Sciatic nerve (tissue), 2 donors: ENCODE measurements at regions not wholly inside any gene's neighbourhood (a gene's known extent, or its start where the extent isn't known, plus 50 kb on each side); places are given as distances from the start of the nearest gene placed in this dataset.
A peak's percentile ranks its signal among the peaks of the same experiment; 100 is the strongest.

Source experiments
- ATAC-seq: fragments of 200-7000 bp; cut with Tn5 transposase; one replicate; pipeline ENCODE4 v1.9.1; 2020; ENCODE audit warnings: mild to moderate bottlenecking, moderate library complexity
- DNase-seq: peaks from one replicate; pipeline ENCODE4 v3.0.0-alpha.2; 2020; ENCODE audit warnings: low spot score
- intact Hi-C: fragments of 100-400 bp; cut with DNase I; formaldehyde crosslinking; loops from one replicate; pipeline ENCODE4 v1.14.2; 2022
- donor health status: DM: no; HTN: no; CAD: no.
- donor health status: DM: no; HTN: no; CAD: no.

DNA sequence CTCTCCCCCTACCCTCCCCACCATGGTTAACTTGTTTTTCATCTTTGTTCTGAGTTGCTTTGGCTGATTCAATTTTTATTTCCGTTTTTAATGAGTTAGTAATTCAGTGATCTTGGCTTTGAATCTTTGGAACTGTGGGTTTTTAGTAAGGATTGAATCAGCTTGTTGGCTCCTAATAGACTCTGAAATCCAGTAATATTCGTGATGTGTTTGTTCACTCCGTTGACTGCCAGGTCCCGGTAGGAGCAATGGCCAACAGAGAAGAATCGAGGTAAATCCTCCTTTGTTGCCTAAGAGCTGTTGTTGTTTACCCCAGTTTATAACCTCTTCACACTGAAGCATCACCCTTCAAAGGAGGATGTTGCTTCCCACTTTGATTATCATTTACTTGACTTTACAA, 92.7 kb downstream of the PCSK1 start:
- DNase-seq (no peak), ATAC-seq (no peak)
- intact Hi-C loops: loop anchor here (10.0 kb wide), 1 partner anchor 264 kb away; no protein-coding TSS in a partner anchor

DNA sequence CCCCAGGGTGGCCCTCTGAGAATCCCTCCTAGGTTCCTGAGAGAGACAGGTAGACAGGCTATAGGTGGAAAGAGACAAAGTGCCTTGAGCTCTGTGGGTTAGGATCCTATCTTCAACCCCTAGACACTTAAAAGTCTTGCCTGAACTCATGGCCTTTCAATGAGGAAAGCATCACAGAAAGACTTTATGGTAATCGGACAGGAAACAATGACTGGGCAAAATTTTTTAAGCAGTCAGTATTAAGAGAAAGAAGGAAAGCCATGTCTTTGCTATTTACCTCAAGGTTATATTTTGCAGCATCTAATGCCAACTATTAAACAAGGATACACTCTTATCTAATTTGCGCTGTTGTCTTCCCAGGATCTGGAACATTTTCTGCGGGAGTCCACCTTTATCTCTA, 93.2 kb downstream of the PCSK1 start:
- no peak for DNase-seq
- intact Hi-C loops: loop anchor here (5.0 to 10.0 kb wide), 2 partner anchors 265 to 483 kb away; no protein-coding TSS in a partner anchor
- ATAC-seq: no peak

GRCh38 chr5:96338624-96339415, 94.2 kb downstream of the PCSK1 start:
- intact Hi-C loops: loop anchor here (5.0 kb wide), 1 partner anchor 482 kb away; no protein-coding TSS in a partner anchor
- DNase-seq (no peak), ATAC-seq (peak; percentile 56)

- intact Hi-C loops: loop anchor here (5.0 kb wide), 1 partner anchor 481 kb away; no protein-coding TSS in a partner anchor
- DNase-seq: no peak
- ATAC-seq: no peak
Measured at GRCh38 chr5:96338091-96338490, 95.0 kb downstream of the PCSK1 start.

GRCh38 chr5:96337048-96337781, 95.8 kb downstream of the PCSK1 start:
- intact Hi-C loops: loop anchor here (5.0 kb wide), 1 partner anchor 480 kb away; no protein-coding TSS in a partner anchor
- ATAC-seq (no peak), DNase-seq (no peak)

- DNase-seq (peak; percentile 79), ATAC-seq (peak; percentile 90)
- intact Hi-C loops: loop anchor here (5.0 kb wide), 1 partner anchor 479 kb away; no protein-coding TSS in a partner anchor
Measured at GRCh38 chr5:96336351-96336985, 96.6 kb downstream of the PCSK1 start.

DNA sequence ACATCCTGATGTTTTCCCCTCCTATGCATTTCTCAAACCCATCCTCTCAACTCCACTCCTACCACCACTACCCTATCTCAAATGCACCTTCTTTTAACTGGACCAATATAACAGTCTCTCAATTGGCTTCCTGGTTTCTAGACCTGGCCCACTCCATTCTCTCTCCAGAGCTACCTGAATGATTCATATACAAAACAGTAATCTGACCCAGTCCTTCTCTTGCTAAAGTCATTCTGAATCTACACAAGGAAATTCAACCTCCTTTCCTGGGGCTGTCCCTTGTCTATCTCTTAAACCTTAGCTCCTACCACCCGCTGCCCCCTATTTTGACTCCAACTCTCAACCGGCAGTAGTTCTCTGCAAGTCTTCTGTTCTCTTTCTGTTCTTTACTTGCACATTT, 97.2 kb downstream of the PCSK1 start:
- DNase-seq (no peak), ATAC-seq (no peak)
- intact Hi-C loops: loop anchor here (5.0 kb wide), 1 partner anchor 479 kb away; no protein-coding TSS in a partner anchor

DNA sequence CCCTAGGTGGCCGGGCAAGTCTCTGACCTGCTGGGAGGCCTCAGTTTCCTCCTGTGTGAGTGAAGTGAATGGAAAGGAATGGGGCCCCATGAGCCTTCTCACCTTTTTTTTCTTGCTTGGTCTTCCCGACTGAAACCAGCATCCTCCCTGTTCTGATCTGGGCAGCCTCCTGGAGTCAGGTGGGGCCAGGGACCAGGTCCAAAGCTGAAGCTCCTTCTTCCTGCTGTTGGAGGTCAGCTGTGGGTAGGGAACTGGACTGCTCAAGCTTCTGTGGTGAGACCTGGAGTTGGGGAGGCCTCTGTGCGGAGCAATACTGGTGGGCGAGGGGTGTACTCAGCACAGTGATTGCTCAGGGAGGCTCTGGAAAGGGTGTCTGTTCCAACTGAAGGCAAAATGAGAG, 99.7 kb downstream of the PCSK1 start:
- no peak for ATAC-seq
- intact Hi-C loops: no loop called here
- no peak for DNase-seq

GRCh38 chr5:96332535-96333366, 100.3 kb downstream of the PCSK1 start:
- ATAC-seq (no peak), DNase-seq (no peak)
- intact Hi-C loops: no loop called here

GRCh38 chr5:96331681-96332361, 101.2 kb downstream of the PCSK1 start:
- no peak for ATAC-seq

DNA sequence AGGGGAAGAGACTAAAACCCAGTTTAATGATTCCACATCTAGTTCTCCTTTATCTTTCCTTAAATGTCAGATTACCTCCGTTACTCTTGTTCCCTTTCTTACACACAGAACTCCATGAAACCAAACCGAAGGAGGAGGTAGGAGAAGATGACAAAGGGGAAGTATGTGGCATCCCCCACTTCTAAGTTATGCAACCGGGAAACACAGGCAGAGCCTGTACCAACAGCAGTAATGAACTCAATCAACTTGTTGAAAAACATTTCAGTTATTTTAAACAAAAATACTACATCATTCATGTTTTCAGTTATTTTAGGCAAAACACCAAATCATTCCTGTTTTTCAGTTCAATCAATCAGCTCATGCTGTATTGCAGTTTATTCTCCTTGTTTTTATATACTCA, 101.8 kb downstream of the PCSK1 start:
- DNase-seq (no peak), ATAC-seq (peak; percentile 48)
- intact Hi-C loops: no loop called here

More at GRCh38 chr5:96331681-96332361, 101.2 kb downstream of the PCSK1 start:
- no peak for DNase-seq
- intact Hi-C loops: no loop called here

- DNase-seq: no peak
- peak; percentile 54 for ATAC-seq
- intact Hi-C loops: no loop called here
Measured at GRCh38 chr5:96330530-96331140, 102.4 kb downstream of the PCSK1 start.

GRCh38 chr5:96329886-96330529, 103.0 kb downstream of the PCSK1 start:
- intact Hi-C loops: no loop called here

DNA sequence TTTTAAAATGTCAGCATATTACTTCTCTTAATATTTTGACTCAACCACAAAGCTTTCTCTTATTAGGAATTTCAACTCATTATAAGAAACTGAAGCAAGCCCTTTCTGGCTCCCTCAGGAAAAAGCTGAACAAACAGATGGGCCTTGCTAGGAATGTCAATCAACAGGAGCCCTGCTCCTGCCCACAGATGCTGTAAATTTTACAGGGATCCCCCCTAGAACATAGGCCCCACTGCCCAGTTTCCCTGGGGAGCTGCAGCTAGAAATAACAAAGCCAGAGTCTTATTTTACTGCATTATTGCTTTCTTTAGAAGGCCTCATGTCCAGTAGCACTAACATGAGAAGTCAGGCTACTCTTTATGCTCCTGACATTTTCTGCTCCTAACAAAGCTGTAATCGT, 103.8 kb downstream of the PCSK1 start:
- ATAC-seq (no peak), DNase-seq (no peak)
- intact Hi-C loops: no loop called here

More at GRCh38 chr5:96329886-96330529, 103.0 kb downstream of the PCSK1 start:
- ATAC-seq (no peak), DNase-seq (no peak)

DNA sequence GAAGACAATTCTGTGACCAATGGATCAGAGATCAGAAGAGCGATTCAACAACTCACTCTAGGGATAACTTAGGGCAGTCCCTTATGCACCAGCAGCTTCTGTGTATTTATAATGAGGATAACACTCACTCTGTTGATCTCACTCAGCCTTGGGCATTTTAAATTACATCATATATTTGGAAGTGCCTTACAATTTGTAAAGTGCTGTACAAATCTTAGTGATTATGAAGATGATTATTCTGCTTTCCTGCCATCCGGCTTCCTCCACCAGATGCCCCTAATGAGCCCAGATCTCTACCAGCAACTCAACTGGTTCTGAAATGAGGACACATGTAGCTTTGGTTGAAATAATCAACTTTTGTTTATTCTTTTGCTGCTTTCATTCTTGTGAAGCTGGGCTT, 105.3 kb downstream of the PCSK1 start:
- ATAC-seq: no peak
- intact Hi-C loops: no loop called here
- no peak for DNase-seq

- ATAC-seq: no peak
- intact Hi-C loops: no loop called here
- no peak for DNase-seq
Measured at GRCh38 chr5:96326902-96327301, 106.1 kb downstream of the PCSK1 start.

DNA sequence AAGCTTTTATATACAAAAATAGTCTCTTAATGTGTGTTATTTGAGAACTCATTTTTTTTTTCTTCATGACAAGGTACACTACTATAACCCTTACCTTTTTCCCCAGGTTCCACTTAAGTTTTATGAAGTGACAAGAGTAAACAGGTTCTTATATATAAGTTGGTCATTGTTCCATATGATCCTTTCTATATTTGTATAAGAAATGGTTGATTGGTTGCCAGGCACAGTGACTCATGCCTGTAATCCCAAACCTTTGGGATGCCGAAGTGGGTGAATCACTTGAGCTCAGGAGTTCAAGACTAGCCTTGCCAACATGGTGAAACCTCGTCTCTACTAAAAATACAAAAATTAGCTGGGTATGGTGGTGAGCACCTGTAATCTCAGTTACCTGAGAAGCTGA, 108.3 kb downstream of the PCSK1 start:
- no peak for ATAC-seq
- no peak for DNase-seq
- intact Hi-C loops: no loop called here
